ENCODE measurements at regions not wholly inside any gene's neighbourhood (a gene's known extent, or its start where the extent isn't known, plus 50 kb on each side); places are given as distances from the start of the nearest gene placed in this dataset.

DNA sequence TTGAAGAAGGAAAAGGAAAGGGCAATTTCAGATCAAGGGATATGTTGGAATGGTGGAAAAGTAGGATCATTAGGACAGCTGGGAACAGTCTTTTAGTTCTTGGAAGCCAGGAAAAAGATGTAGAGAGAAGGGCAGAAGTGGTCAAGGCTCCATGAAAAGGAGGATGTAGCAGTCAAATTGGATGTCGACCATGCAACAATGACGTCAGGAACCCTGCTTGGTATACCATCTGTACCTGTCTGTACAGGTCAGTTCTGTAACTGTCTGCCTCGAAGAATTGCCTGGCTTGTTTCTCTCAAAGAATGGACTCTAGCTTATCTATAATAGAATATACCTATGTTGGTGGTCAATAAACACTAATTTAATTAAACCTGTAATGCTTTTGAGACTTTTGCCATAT lies 157.8 kb upstream of the SGO1 start (continued):
- TF ChIP-seq E2F6 (IDR thresholded peaks at IDR 0.05) (no peak), CEBPB (IDR thresholded peaks at IDR 0.05; ENCODE audit: low read depth, low read length) (no peak), GABPA (IDR thresholded peaks at IDR 0.05; ENCODE audit: borderline replicate concordance, insufficient read depth, low read length) (no peak)
